HCT116 (cell line): ENCODE measurements at regions not wholly inside any gene's neighbourhood (a gene's known extent, or its start where the extent isn't known, plus 50 kb on each side); places are given as distances from the start of the nearest gene placed in this dataset.

Source experiments
- ATAC-seq: fragments of 200-7000 bp; cut with Tn5 transposase; 2 replicates; pipeline ENCODE4 v1.9.1; 2020; ENCODE audit warnings: mild to moderate bottlenecking, moderate library complexity
- BruUV-seq: library from RNA; stranded (reverse); fragments of 400-500 nt; replicated peaks from 2 replicates; lab custom pipeline; 2021; lab: Mats Ljungman, UMichigan
- CTCF ChIA-PET: fragments of 300-600 bp; sonication (Branson Sonifier 250); formaldehyde crosslinking; loops from one replicate; lab custom pipeline; 2021; ENCODE audit warnings: antibody characterized with exemption; lab: Charles Lee
- POLR2A ChIA-PET: fragments of 300-600, 350-600 bp; sonication (Branson Sonifier 250); formaldehyde crosslinking; loops from one replicate; lab custom pipeline; 2021; ENCODE audit warnings: antibody characterized with exemption; lab: Charles Lee
- RAD21 ChIA-PET, 2 experiments: fragments of 300-600 bp; sonication (Branson Sonifier 250); formaldehyde crosslinking; loops; one replicate each; lab custom pipeline; 2023; ENCODE audit warnings: low total read pairs in 2 of 2; ENCODE audit not compliant: uncharacterized antibody in 2 of 2, unreplicated experiment in 2 of 2, low non-redundant PET in 1 of 2; lab: Charles Lee
- DNase-seq: peaks from one replicate; pipeline ENCODE4 v3.0.0-alpha.2; 2010; ENCODE audit warnings: low read depth, low spot score
- H2AFZ ChIP-seq: fragments of 200-600 bp; shearing (Covaris generic), sonication (generic); 2 replicates; pipeline ENCODE4 v1.6.1; 2017; ENCODE audit warnings: low read depth, mixed run types, mixed read lengths, antibody characterized with exemption, low read length; ENCODE audit not compliant: poor library complexity, severe bottlenecking
- H3K27ac ChIP-seq: 2 replicates; pipeline ENCODE4 v1.5.1; 2012; ENCODE audit warnings: low read depth, low read length
- H3K27me3 ChIP-seq: fragments of 200-600 bp; sonication (generic); 2 replicates; pipeline ENCODE4 v1.6.1; 2016; ENCODE audit warnings: mixed run types, low read length, mixed read lengths; ENCODE audit not compliant: insufficient read depth
- H3K36me3 ChIP-seq, 2 experiments: fragments of 200-500 bp in 1 of 2; fragments of 200-600 bp in 1 of 2; sonication (Bioruptor generic) in 1 of 2; sonication (generic) in 1 of 2; 2 replicates each; pipeline versions ENCODE4 v1.5.1 to v1.6.1; 2014 to 2016; ENCODE audit warnings: low read length in 2 of 2, inconsistent platforms in 1 of 2, mixed read lengths in 1 of 2, mixed run types in 1 of 2; ENCODE audit not compliant: insufficient read depth in 2 of 2, control insufficient read depth in 1 of 2
- H3K4me1 ChIP-seq, 2 experiments: fragments of 200-600 bp in 1 of 2; sonication (generic) in 1 of 2; 2 replicates each; pipeline versions ENCODE4 v1.5.1 to v1.6.1; 2012 to 2017; ENCODE audit warnings: low read length in 2 of 2, inconsistent platforms in 1 of 2, mild to moderate bottlenecking in 1 of 2, mixed read lengths in 1 of 2, mixed run types in 1 of 2, moderate library complexity in 1 of 2; ENCODE audit not compliant: insufficient read depth in 2 of 2, control insufficient read depth in 1 of 2
- H3K4me2 ChIP-seq: fragments of 200-600 bp; sonication (generic); 2 replicates; pipeline ENCODE4 v1.6.1; 2017; ENCODE audit warnings: mixed run types, low read length, mixed read lengths
- H3K4me3 ChIP-seq, 2 experiments: fragments of 200-600 bp in 1 of 2; sonication (generic) in 1 of 2; replicated peaks in 1 of 2; 2 replicates each; pipeline ENCODE4 v1.5.1; 2011 to 2016; ENCODE audit warnings: low read length in 2 of 2, control low read depth in 1 of 2, low read depth in 1 of 2, mild to moderate bottlenecking in 1 of 2, mixed read lengths in 1 of 2, mixed run types in 1 of 2
- H3K79me2 ChIP-seq: fragments of 200-600 bp; sonication (generic); 2 replicates; pipeline ENCODE4 v1.6.1; 2017; ENCODE audit warnings: mild to moderate bottlenecking, mixed run types, low read length, moderate library complexity, mixed read lengths; ENCODE audit not compliant: insufficient read depth
- H3K9ac ChIP-seq: fragments of 200-600 bp; sonication (generic); 2 replicates; pipeline ENCODE4 v1.6.1; 2016; ENCODE audit warnings: low read length, mixed read lengths
- H3K9me2 ChIP-seq: fragments of 200-600 bp; sonication (generic), shearing (Covaris generic); 2 replicates; pipeline ENCODE4 v1.6.1; 2017; ENCODE audit warnings: mixed run types, mild to moderate bottlenecking, moderate library complexity; ENCODE audit not compliant: insufficient read depth
- H3K9me3 ChIP-seq, 2 experiments: fragments of 200-500 bp in 1 of 2; fragments of 200-600 bp in 1 of 2; sonication (Bioruptor generic) in 1 of 2; sonication (generic) in 1 of 2; 2 replicates each; pipeline ENCODE4 v1.6.1; 2014 to 2017; ENCODE audit warnings: low read length in 2 of 2, mixed read lengths in 2 of 2, inconsistent platforms in 1 of 2, low read depth in 1 of 2, mild to moderate bottlenecking in 1 of 2, mixed run types in 1 of 2, moderate library complexity in 1 of 2; ENCODE audit not compliant: control insufficient read depth in 1 of 2, insufficient read depth in 1 of 2
- H4K20me1 ChIP-seq: fragments of 200-600 bp; sonication (generic), shearing (Covaris generic); 2 replicates; pipeline ENCODE4 v1.6.1; 2017; ENCODE audit warnings: mixed run types, mild to moderate bottlenecking, moderate library complexity; ENCODE audit not compliant: insufficient read depth
- ATF3 ChIP-seq: IDR thresholded peaks from 2 replicates; pipeline ENCODE4 v1.6.1; 2012
- CBX3 ChIP-seq: IDR thresholded peaks from 2 replicates; pipeline ENCODE4 v1.6.1; 2012; ENCODE audit warnings: low read depth
- EGR1 ChIP-seq: IDR thresholded peaks from 2 replicates; pipeline ENCODE4 v1.6.1; 2012; ENCODE audit warnings: low read depth
- ELF1 ChIP-seq: IDR thresholded peaks from 2 replicates; pipeline ENCODE4 v1.6.1; 2012; ENCODE audit warnings: low read depth, borderline replicate concordance
- JUND ChIP-seq: IDR thresholded peaks from 2 replicates; pipeline ENCODE4 v1.6.1; 2012
- REST ChIP-seq: IDR thresholded peaks from 2 replicates; pipeline ENCODE4 v1.6.1; 2012; ENCODE audit warnings: low read depth
- SP1 ChIP-seq: IDR thresholded peaks from 2 replicates; pipeline ENCODE4 v1.6.1; 2012; ENCODE audit warnings: low read depth
- SRF ChIP-seq: IDR thresholded peaks from 2 replicates; pipeline ENCODE4 v1.6.1; 2012; ENCODE audit warnings: low read depth
- ZBTB33 ChIP-seq: IDR thresholded peaks from 2 replicates; pipeline ENCODE4 v1.6.1; 2011; ENCODE audit warnings: mild to moderate bottlenecking, low read length, moderate library complexity; ENCODE audit not compliant: insufficient replicate concordance; ENCODE audit errors: extremely low read depth
- intact Hi-C: fragments of 100-400 bp; cut with micrococcal nuclease; formaldehyde crosslinking; loops from 2 replicates; pipeline ENCODE4 v1.10.0; 2022

- H3K27ac ChIP-seq, result no peak overlapping the region
- no peak overlapping the region for H3K4me3 ChIP-seq
- ATAC-seq (no peak), DNase-seq (no peak)
- TF ChIP-seq JUND (no peak), ZBTB33 (no peak), CBX3 (no peak), REST (no peak), ATF3 (no peak), EGR1 (no peak), SP1 (no peak), SRF (no peak), ELF1 (no peak)
- no peaks in the 10 kb centered on the region for H3K36me3 ChIP-seq
- no peak overlapping the region for H3K9ac ChIP-seq
- CTCF ChIA-PET, result no interaction called here
- BruUV-seq, result no TSS peak
- H3K27me3 ChIP-seq, result no peaks in the 10 kb centered on the region
- RAD21 ChIA-PET, result no interaction called here
- no peaks in the 10 kb centered on the region for H3K4me1 ChIP-seq
- H4K20me1 ChIP-seq, result no peaks in the 10 kb centered on the region
- intact Hi-C loops, result no loop called here
- no peak overlapping the region for H2AFZ ChIP-seq
- H3K9me2 ChIP-seq, result no peaks in the 10 kb centered on the region
- no peak overlapping the region for H3K4me2 ChIP-seq
- H3K79me2 ChIP-seq, result no peaks in the 10 kb centered on the region
- POLR2A ChIA-PET, result no interaction called here
- H3K9me3 ChIP-seq, result peaks cover 0 to 3% of the 10 kb centered on the region in 2 experiments; a peak in 1 of 4 replicates
Measured at GRCh38 chr1:214824763-214825162, 221.8 kb downstream of the CENPF start.
